ENCODE measurements at regions not wholly inside any gene's neighbourhood (a gene's known extent, or its start where the extent isn't known, plus 50 kb on each side); places are given as distances from the start of the nearest gene placed in this dataset.

DNA sequence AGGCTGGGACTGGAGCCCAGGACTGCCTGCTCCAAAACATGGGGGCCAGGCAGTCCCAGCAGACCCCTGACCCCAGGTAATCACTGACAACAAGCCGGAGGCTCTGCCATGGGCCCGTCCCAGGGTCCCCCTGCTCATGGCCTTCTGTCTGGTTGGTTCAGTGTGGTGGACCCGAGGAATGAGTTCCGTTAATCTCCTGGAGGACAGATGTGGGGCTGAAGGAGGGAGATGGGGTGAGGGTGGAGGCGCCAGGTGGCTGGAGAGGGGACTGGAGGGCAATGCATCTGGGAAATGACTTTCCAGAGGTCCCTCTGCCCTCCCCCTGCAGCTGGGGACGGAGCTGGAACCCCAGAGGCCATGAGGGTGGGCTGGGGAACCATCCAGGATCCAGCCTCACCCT is 103.2 kb downstream of the EBNA1BP2 start:
- POLR2A ChIA-PET: interaction anchor here (1.1 kb wide), 1 partner anchor 37 kb away, joined by 5 read pairs; no protein-coding TSS in a partner anchor
- intact Hi-C loops (cut with micrococcal nuclease; ENCODE audit: unreplicated experiment) (loop anchor here (2.0 kb wide), 1 partner anchor 110 kb away; the partner anchor contains the start of gene SLC2A1), in situ Hi-C loops (cut with HindIII; ENCODE audit: extremely low pct_ligation_motif_present, low pct_unique_long_range_greater_than_20kb) (no loop called here)
- CTCF ChIA-PET (ENCODE audit: low intra/inter-chr PET ratio, low total read pairs): no interaction called here
- TF ChIP-seq GABPB1 (CRISPR knock-in tag; IDR thresholded peaks at IDR 0.05): no peak
- 0 out of 2 replicates have a peak, but pooled peaks have one; percentile 10 for TF ChIP-seq RBFOX2 (IDR thresholded peaks at IDR 0.05; ENCODE audit: low read depth, low read length)
- TF ChIP-seq AGO2 (optimal IDR thresholded peaks at IDR 0.05; ENCODE audit: low read depth, low read length): peak; percentile 58
- H3K79me2 ChIP-seq (ENCODE audit: insufficient read depth, low read length): peaks cover 2% of the 10 kb centered on the region
- no peak overlapping the region for H2AFZ ChIP-seq (ENCODE audit: low read length)
- H3K27me3 ChIP-seq (ENCODE audit: control insufficient read depth in 1 of 2, insufficient read depth in 2 of 2, low read length in 2 of 2): no peaks in the 10 kb centered on the region
- ATAC-seq: no peak
- H3K4me1 ChIP-seq (ENCODE audit: insufficient read depth, low read length): peaks cover 79% of the 10 kb centered on the region
- no peaks in the 10 kb centered on the region for H3K36me3 ChIP-seq (replicated peaks in 1 of 2; ENCODE audit: control insufficient read depth in 1 of 2, insufficient read depth in 2 of 2, low read length in 2 of 2)
- no peaks in the 10 kb centered on the region for H3K9me3 ChIP-seq (ENCODE audit: low read length)
- no peak for FAIRE-seq
- no TSS peak for BruUV-seq (replicated peaks)
- H3K9ac ChIP-seq (ENCODE audit: insufficient read depth, low read depth, low read length): peak overlapping the region; percentile 55; the same call in 1 of the 2 replicates
- no peaks in the 10 kb centered on the region for H4K20me1 ChIP-seq (ENCODE audit: insufficient read depth, low read length)
- WGBS (ENCODE audit: low lambda C conversion rate): 95% methylated on average over 5 of the region's 6 CpGs
- H3K27ac ChIP-seq (ENCODE audit: extremely low read length, insufficient read depth, low read length): no peak overlapping the region
- H3K4me2 ChIP-seq (ENCODE audit: low read depth, low read length): no peak overlapping the region; the same call in 1 of the 2 replicates
- no peak for DNase-seq (ENCODE audit: low spot score)
- H3K4me3 ChIP-seq (replicated peaks in 1 of 3; ENCODE audit: insufficient read depth in 1 of 3, low read depth in 2 of 3, low read length in 3 of 3): no peak overlapping the region

- intact Hi-C loops (cut with micrococcal nuclease; ENCODE audit: unreplicated experiment): loop anchor here (2.0 kb wide), 1 partner anchor 109 kb away; the partner anchor contains the start of gene SLC2A1
- ChIA-PET CTCF (ENCODE audit: low intra/inter-chr PET ratio, low total read pairs) (no interaction called here), POLR2A (no interaction called here)
- BruUV-seq (replicated peaks): no TSS peak
- FAIRE-seq (no peak), DNase-seq (ENCODE audit: low spot score) (no peak), ATAC-seq (no peak)
- peaks cover 79% of the 10 kb centered on the region for H3K4me1 ChIP-seq (ENCODE audit: insufficient read depth, low read length)
- no peak overlapping the region for H3K4me3 ChIP-seq (replicated peaks in 1 of 3; ENCODE audit: insufficient read depth in 1 of 3, low read depth in 2 of 3, low read length in 3 of 3)
- in situ Hi-C loops (cut with HindIII; ENCODE audit: extremely low pct_ligation_motif_present, low pct_unique_long_range_greater_than_20kb): no loop called here
- H2AFZ ChIP-seq (ENCODE audit: low read length): no peak overlapping the region
- H3K4me2 ChIP-seq (ENCODE audit: low read depth, low read length): no peak overlapping the region; the same call in 1 of the 2 replicates
- H3K9ac ChIP-seq (ENCODE audit: insufficient read depth, low read depth, low read length): no peak overlapping the region
- H3K27ac ChIP-seq (ENCODE audit: extremely low read length, insufficient read depth, low read length): no peak overlapping the region
- no peaks in the 10 kb centered on the region for H3K36me3 ChIP-seq (replicated peaks in 1 of 2; ENCODE audit: control insufficient read depth in 1 of 2, insufficient read depth in 2 of 2, low read length in 2 of 2)
- no peaks in the 10 kb centered on the region for H3K9me3 ChIP-seq (ENCODE audit: low read length)
- peaks cover 2% of the 10 kb centered on the region for H3K79me2 ChIP-seq (ENCODE audit: insufficient read depth, low read length)
- H4K20me1 ChIP-seq (ENCODE audit: insufficient read depth, low read length): no peaks in the 10 kb centered on the region
- WGBS (ENCODE audit: low lambda C conversion rate): 96% methylated on average over 40 of the region's 60 CpGs
- no peaks in the 10 kb centered on the region for H3K27me3 ChIP-seq (ENCODE audit: control insufficient read depth in 1 of 2, insufficient read depth in 2 of 2, low read length in 2 of 2)
- TF ChIP-seq JARID2 (CRISPR knock-in tag; IDR thresholded peaks at IDR 0.05; ENCODE audit: insufficient replicate concordance) (no peak), ZNF263 (CRISPR knock-in tag; IDR thresholded peaks at IDR 0.05) (peak; percentile 78), GABPA (IDR thresholded peaks at IDR 0.05; ENCODE audit: low read depth, low read length) (no peak), GABPA (CRISPR knock-in tag; IDR thresholded peaks at IDR 0.05; ENCODE audit: low read depth) (peak; percentile 33; the same call in 1 of the 2 replicates), CHD4 (IDR thresholded peaks at IDR 0.05; ENCODE audit: borderline replicate concordance, low read length) (no peak), ZNF589 (CRISPR knock-in tag; conservative IDR thresholded peaks at IDR 0.05) (no peak), ZNF879 (CRISPR knock-in tag; IDR thresholded peaks at IDR 0.05) (no peak), USF2 (IDR thresholded peaks at IDR 0.05; ENCODE audit: low read depth, low read length) (no peak), USF2 (CRISPR knock-in tag; IDR thresholded peaks at IDR 0.05; ENCODE audit: borderline replicate concordance) (no peak)
- TF ChIP-seq, protein P1, sequence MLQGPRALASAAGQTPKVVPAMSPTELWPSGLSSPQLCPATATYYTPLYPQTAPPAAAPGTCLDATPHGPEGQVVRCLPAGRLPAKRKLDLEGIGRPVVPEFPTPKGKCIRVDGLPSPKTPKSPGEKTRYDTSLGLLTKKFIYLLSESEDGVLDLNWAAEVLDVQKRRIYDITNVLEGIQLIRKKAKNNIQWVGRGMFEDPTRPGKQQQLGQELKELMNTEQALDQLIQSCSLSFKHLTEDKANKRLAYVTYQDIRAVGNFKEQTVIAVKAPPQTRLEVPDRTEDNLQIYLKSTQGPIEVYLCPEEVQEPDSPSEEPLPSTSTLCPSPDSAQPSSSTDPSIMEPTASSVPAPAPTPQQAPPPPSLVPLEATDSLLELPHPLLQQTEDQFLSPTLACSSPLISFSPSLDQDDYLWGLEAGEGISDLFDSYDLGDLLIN (CRISPR knock-in tag; IDR thresholded peaks at IDR 0.05; ENCODE audit: borderline replicate concordance): no peak
- TF ChIP-seq, protein P2, sequence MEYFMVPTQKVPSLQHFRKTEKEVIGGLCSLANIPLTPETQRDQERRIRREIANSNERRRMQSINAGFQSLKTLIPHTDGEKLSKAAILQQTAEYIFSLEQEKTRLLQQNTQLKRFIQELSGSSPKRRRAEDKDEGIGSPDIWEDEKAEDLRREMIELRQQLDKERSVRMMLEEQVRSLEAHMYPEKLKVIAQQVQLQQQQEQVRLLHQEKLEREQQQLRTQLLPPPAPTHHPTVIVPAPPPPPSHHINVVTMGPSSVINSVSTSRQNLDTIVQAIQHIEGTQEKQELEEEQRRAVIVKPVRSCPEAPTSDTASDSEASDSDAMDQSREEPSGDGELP (IDR thresholded peaks at IDR 0.05; ENCODE audit: borderline replicate concordance, low read depth): peak; percentile 38; the same call in 1 of the 2 replicates
These were observed 103.9 kb downstream of the EBNA1BP2 start for GRCh38 chr1:43067977-43068751.

Measured in HepG2 (cell line).